Cardiac muscle cell (in vitro differentiated cells and primary cell): ENCODE measurements at regions not wholly inside any gene's neighbourhood (a gene's known extent, or its start where the extent isn't known, plus 50 kb on each side); places are given as distances from the start of the nearest gene placed in this dataset.

Experiments used
- DNase-seq, 2 donors: peaks; one replicate each; pipeline versions ENCODE4 v3.0.0 to v3.0.0-alpha.2; 2010 to 2017; ENCODE audit warnings: low read depth in 1 of 2, low spot score in 1 of 2
- H3K27ac ChIP-seq: fragments of 200-600 bp; sonication (generic); 2 replicates; pipeline ENCODE4 v1.5.1; 2016
- H3K27me3 ChIP-seq: fragments of 200-600 bp; sonication (generic); 2 replicates; pipeline ENCODE4 v1.6.0; 2016; ENCODE audit warnings: control low read depth
- H3K36me3 ChIP-seq: fragments of 200-600 bp; sonication (generic); 2 replicates; pipeline ENCODE4 v1.5.1; 2016; ENCODE audit warnings: control low read depth
- H3K4me1 ChIP-seq: fragments of 200-600 bp; sonication (generic); 2 replicates; pipeline ENCODE4 v1.8.1; 2017; ENCODE audit warnings: low read depth, mild to moderate bottlenecking, mixed run types
- H3K4me3 ChIP-seq: fragments of 200-600 bp; sonication (generic); 2 replicates; pipeline ENCODE4 v1.5.1; 2016; ENCODE audit warnings: mild to moderate bottlenecking
- H3K9me3 ChIP-seq: fragments of 200-600 bp; sonication (generic); 2 replicates; pipeline ENCODE4 v1.5.1; 2017; ENCODE audit warnings: low read depth, mild to moderate bottlenecking, control low read depth
- TF ChIP-seq, protein P1 (sequence below): IDR thresholded peaks from 2 replicates; pipeline ENCODE4 v1.5.1; 2012; ENCODE audit warnings: low read depth, mild to moderate bottlenecking, low read length

DNA sequence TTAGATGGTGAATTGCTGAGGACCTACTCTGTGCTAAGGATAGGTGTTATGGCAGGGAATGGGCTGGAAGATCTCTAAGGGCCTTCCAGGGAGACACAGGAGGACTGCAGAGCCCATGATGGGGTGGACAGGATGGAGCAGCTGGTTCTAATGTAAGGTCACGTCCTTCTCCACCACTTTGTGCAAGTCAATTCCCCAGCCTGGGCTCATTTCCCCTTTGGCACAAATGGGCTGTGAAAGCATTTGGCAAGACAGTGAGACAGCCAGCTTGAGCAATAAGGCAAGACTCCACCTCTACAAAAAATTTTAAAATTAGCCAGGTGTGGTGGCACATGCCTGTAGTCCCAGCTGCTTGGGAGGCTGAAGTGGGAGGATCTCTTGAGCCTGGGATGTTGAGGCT lies 81.4 kb upstream of the THY1 start:
- no peaks in the 10 kb centered on the region for H3K27me3 ChIP-seq
- DNase-seq, result no peak
- no peaks in the 10 kb centered on the region for H3K9me3 ChIP-seq
- TF ChIP-seq, protein P1, sequence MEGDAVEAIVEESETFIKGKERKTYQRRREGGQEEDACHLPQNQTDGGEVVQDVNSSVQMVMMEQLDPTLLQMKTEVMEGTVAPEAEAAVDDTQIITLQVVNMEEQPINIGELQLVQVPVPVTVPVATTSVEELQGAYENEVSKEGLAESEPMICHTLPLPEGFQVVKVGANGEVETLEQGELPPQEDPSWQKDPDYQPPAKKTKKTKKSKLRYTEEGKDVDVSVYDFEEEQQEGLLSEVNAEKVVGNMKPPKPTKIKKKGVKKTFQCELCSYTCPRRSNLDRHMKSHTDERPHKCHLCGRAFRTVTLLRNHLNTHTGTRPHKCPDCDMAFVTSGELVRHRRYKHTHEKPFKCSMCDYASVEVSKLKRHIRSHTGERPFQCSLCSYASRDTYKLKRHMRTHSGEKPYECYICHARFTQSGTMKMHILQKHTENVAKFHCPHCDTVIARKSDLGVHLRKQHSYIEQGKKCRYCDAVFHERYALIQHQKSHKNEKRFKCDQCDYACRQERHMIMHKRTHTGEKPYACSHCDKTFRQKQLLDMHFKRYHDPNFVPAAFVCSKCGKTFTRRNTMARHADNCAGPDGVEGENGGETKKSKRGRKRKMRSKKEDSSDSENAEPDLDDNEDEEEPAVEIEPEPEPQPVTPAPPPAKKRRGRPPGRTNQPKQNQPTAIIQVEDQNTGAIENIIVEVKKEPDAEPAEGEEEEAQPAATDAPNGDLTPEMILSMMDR, result no peak
- no peaks in the 10 kb centered on the region for H3K36me3 ChIP-seq
- H3K4me1 ChIP-seq, result no peaks in the 10 kb centered on the region
- no peak overlapping the region for H3K27ac ChIP-seq
- no peak overlapping the region for H3K4me3 ChIP-seq

DNA sequence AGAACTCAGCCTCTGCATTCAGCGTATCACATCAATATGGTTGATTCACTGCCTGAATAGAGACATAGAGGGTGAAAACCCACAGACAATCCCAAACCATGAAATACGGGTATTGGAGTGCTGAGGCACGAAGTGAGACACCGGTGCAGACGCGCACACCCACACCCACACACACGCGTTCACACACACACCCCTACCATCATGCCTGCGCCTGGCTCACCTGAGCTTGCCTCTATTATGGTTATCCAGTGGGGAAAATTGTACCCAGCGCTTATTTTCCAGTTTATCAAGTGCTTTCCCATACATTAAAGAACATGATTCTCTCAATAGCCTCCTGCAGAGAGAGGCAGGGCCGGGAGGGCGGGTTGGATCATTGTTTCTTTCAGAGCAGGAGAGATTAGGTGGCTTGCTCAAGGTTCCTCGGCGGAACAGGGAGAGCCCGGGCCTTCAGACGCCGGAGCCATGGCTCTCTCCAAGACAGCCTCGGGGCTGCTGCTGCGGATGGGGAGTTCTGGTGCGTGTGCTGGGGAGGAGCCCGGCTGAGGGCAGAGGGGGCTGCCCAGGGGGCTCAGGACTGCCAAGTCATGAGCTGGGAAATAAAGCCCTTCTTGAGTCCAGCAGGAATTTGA lies 78.9 kb upstream of the THY1 start:
- DNase-seq, result no peak
- TF ChIP-seq, protein P1, result no peak

DNA sequence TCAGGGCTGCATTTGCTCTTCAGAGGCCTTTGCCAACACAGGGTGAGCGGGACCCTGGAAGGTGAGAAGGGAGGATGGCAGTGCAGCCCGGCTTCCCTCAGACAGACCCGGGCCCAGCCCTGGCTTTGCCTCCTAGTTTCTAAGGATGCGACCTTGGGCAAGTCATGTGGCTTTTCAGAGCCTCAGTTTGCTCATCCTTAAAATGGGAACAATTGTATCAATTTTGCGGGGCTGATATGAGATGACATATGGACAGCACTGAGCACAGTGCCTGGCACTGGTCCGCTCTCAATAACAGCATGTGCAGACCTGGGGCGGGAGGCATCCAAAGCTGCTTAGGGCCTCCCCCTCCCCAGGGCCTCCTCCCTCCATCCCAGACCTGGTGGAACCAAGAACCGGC lies 74.7 kb upstream of the THY1 start:
- Histone ChIP-seq H3K27ac (no peak overlapping the region), H3K9me3 (no peaks in the 10 kb centered on the region), H3K36me3 (no peaks in the 10 kb centered on the region), H3K4me3 (no peak overlapping the region), H3K4me1 (no peaks in the 10 kb centered on the region), H3K27me3 (peaks cover 17% of the 10 kb centered on the region)
- TF ChIP-seq, protein P1, result no peak
- DNase-seq, result no peak

More for the DNA sequence above, 78.9 kb upstream of the THY1 start:
- Histone ChIP-seq H3K27ac (no peak overlapping the region), H3K4me3 (no peak overlapping the region), H3K27me3 (peaks cover 7% of the 10 kb centered on the region), H3K9me3 (no peaks in the 10 kb centered on the region), H3K36me3 (no peaks in the 10 kb centered on the region), H3K4me1 (no peaks in the 10 kb centered on the region)

DNA sequence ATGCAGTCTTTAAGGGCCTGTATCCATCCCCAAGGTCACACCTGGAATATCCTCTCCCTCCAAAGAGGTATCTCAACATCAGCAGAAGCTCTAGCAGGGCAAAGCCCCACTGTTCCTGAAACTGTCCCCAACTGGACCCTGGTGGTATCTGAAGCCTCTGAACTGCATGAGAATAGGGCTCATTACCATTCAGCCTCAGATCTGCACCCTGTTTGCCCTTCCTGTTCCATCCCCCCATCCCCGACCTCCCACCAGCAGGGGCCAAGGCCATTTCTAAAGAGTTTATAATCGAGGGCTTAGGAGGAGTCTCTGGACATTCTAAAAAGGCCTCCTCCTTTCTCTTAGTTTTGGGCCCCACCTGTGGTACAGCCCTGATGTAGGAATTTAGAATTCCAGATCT lies 74.0 kb upstream of the THY1 start:
- DNase-seq, result no peak
- H3K4me3 ChIP-seq, result no peak overlapping the region
- no peaks in the 10 kb centered on the region for H3K9me3 ChIP-seq
- no peaks in the 10 kb centered on the region for H3K36me3 ChIP-seq
- TF ChIP-seq, protein P1, result no peak
- peaks cover 17% of the 10 kb centered on the region for H3K27me3 ChIP-seq
- H3K27ac ChIP-seq, result no peak overlapping the region
- no peaks in the 10 kb centered on the region for H3K4me1 ChIP-seq

- TF ChIP-seq, protein P1, result no peak
- H3K27ac ChIP-seq, result no peak overlapping the region
- H3K27me3 ChIP-seq, result peaks cover 17% of the 10 kb centered on the region
- no peak for DNase-seq
- no peaks in the 10 kb centered on the region for H3K4me1 ChIP-seq
- no peaks in the 10 kb centered on the region for H3K9me3 ChIP-seq
- H3K36me3 ChIP-seq, result no peaks in the 10 kb centered on the region
- no peak overlapping the region for H3K4me3 ChIP-seq
These were observed 73.5 kb upstream of the THY1 start for GRCh38 chr11:119496469-119496868.
